ENCODE measurements at regions not wholly inside any gene's neighbourhood (a gene's known extent, or its start where the extent isn't known, plus 50 kb on each side); places are given as distances from the start of the nearest gene placed in this dataset.
"Not testable (repeated sequence)": the region's sequence is repeated elsewhere in the genome, so short reads cannot be mapped to it uniquely, and the experiment has no call there.

- no peak for DNase-seq (ENCODE audit: low read depth in 2 of 3, low spot score in 1 of 3)
Measured at GRCh38 chr11:134980819-134981710, 569.0 kb upstream of the B3GAT1 start.

- not testable (repeated sequence) for DNase-seq (ENCODE audit: low read depth in 2 of 3, low spot score in 1 of 3)
Measured at GRCh38 chr11:134979089-134979457, 567.0 kb upstream of the B3GAT1 start.

GRCh38 chr11:134978388-134979088 is 566.5 kb upstream of the B3GAT1 start:
- no peak for DNase-seq (ENCODE audit: low read depth in 2 of 3, low spot score in 1 of 3)

GRCh38 chr11:134976551-134976950 is 564.5 kb upstream of the B3GAT1 start:
- DNase-seq (ENCODE audit: low read depth in 2 of 3, low spot score in 1 of 3) = no peak

- DNase-seq (ENCODE audit: low read depth in 2 of 3, low spot score in 1 of 3) = no peak
Measured at GRCh38 chr11:134975866-134976376, 563.9 kb upstream of the B3GAT1 start.

GRCh38 chr11:134973801-134974200 is 561.8 kb upstream of the B3GAT1 start:
- no peak for DNase-seq (ENCODE audit: low read depth in 2 of 3, low spot score in 1 of 3)

GRCh38 chr11:134971381-134971780 is 559.3 kb upstream of the B3GAT1 start:
- no peak for DNase-seq (ENCODE audit: low read depth in 2 of 3, low spot score in 1 of 3)

GRCh38 chr11:134967746-134968145 is 555.7 kb upstream of the B3GAT1 start:
- no peak for DNase-seq (ENCODE audit: low read depth in 2 of 3, low spot score in 1 of 3)

- DNase-seq (ENCODE audit: low read depth in 2 of 3, low spot score in 1 of 3) = not testable (repeated sequence)
Measured at GRCh38 chr11:134961386-134961785, 549.3 kb upstream of the B3GAT1 start.

GRCh38 chr11:134958870-134959269 is 546.8 kb upstream of the B3GAT1 start:
- no peak for DNase-seq (ENCODE audit: low read depth in 2 of 3, low spot score in 1 of 3)

- no peak for DNase-seq (ENCODE audit: low read depth in 2 of 3, low spot score in 1 of 3)
Measured at GRCh38 chr11:134958336-134958640, 546.2 kb upstream of the B3GAT1 start.

- DNase-seq (ENCODE audit: low read depth in 2 of 3, low spot score in 1 of 3) = no peak
Measured at GRCh38 chr11:134957540-134958335, 545.7 kb upstream of the B3GAT1 start.

GRCh38 chr11:134956450-134957210 is 544.6 kb upstream of the B3GAT1 start:
- no peak for DNase-seq (ENCODE audit: low read depth in 2 of 3, low spot score in 1 of 3)

GRCh38 chr11:134955970-134956369 is 543.9 kb upstream of the B3GAT1 start:
- DNase-seq (ENCODE audit: low read depth in 2 of 3, low spot score in 1 of 3) = not testable (repeated sequence)

GRCh38 chr11:134955281-134955680 is 543.2 kb upstream of the B3GAT1 start:
- DNase-seq (ENCODE audit: low read depth in 2 of 3, low spot score in 1 of 3) = no peak

GRCh38 chr11:134954456-134954855 is 542.4 kb upstream of the B3GAT1 start:
- not testable (repeated sequence) for DNase-seq (ENCODE audit: low read depth in 2 of 3, low spot score in 1 of 3)

- not testable (repeated sequence) for DNase-seq (ENCODE audit: low read depth in 2 of 3, low spot score in 1 of 3)
Measured at GRCh38 chr11:134953417-134953970, 541.5 kb upstream of the B3GAT1 start.

- DNase-seq (ENCODE audit: low read depth in 2 of 3, low spot score in 1 of 3) = no peak
Measured at GRCh38 chr11:134951305-134951700, 539.3 kb upstream of the B3GAT1 start.

- no peak for DNase-seq (ENCODE audit: low read depth in 2 of 3, low spot score in 1 of 3)
Measured at GRCh38 chr11:134950692-134951304, 538.8 kb upstream of the B3GAT1 start.

Data from stimulated activated CD4-positive, alpha-beta T cell treated with anti-CD3 and anti-CD28 coated beads, Interleukin-12 subunit alpha, Interleukin-12 subunit beta, amount 100 ng/mL, for 48 hours (primary cell).